ENCODE measurements at regions not wholly inside any gene's neighbourhood (a gene's known extent, or its start where the extent isn't known, plus 50 kb on each side); places are given as distances from the start of the nearest gene placed in this dataset.

GRCh38 chr9:108273988-108274387 lies 581.8 kb downstream of the ACTL7B start:
- TF ChIP-seq CTCF (IDR thresholded peaks at IDR 0.05): no peak
- Histone ChIP-seq H3K36me3 (no peaks in the 10 kb centered on the region), H3K27me3 (no peaks in the 10 kb centered on the region), H3K9me3 (no peaks in the 10 kb centered on the region), H3K4me1 (peaks cover 0 to 7% of the 10 kb centered on the region in 2 donors), H3K4me3 (no peak overlapping the region), H3K27ac (no peak overlapping the region)
- DNase-seq (ENCODE audit: low spot score): no peak

- Histone ChIP-seq H3K36me3 (no peaks in the 10 kb centered on the region), H3K27me3 (no peaks in the 10 kb centered on the region), H3K9me3 (no peaks in the 10 kb centered on the region), H3K4me1 (peaks cover 0 to 7% of the 10 kb centered on the region in 2 donors), H3K27ac (no peak overlapping the region), H3K4me3 (no peak overlapping the region)
- TF ChIP-seq CTCF (IDR thresholded peaks at IDR 0.05): peak; percentile 19 to 72
- peak; percentile 64 for DNase-seq (ENCODE audit: low spot score)
Measured at GRCh38 chr9:108272349-108272899, 583.4 kb downstream of the ACTL7B start.

- DNase-seq (ENCODE audit: low spot score): no peak
- Histone ChIP-seq H3K27ac (no peak overlapping the region), H3K9me3 (no peaks in the 10 kb centered on the region), H3K4me3 (no peak overlapping the region), H3K27me3 (no peaks in the 10 kb centered on the region), H3K36me3 (no peaks in the 10 kb centered on the region), H3K4me1 (peaks cover 0 to 7% of the 10 kb centered on the region in 2 donors)
- no peak for TF ChIP-seq CTCF (IDR thresholded peaks at IDR 0.05)
Measured at GRCh38 chr9:108271646-108272348, 584.0 kb downstream of the ACTL7B start.

DNA sequence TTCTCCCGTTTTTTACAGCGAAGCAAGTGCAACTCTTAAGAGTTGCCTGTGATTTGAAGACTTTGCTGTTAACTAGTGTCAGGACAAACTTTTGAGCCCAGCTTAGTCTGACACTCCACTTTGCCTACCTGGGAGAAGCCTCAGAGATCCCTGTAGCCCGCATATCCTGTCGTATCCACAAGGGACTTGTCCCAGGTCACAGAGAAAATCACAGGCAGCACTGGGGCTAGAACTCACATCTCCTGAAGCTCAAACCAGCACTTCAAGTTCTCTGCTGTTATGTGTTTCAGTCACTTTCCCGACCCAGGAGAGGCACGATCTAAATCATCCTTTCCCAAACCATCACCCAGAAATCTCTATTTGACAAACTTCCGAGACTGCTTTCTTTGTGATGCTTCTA lies 584.5 kb downstream of the ACTL7B start:
- peaks cover 0 to 7% of the 10 kb centered on the region in 2 donors for H3K4me1 ChIP-seq

DNA sequence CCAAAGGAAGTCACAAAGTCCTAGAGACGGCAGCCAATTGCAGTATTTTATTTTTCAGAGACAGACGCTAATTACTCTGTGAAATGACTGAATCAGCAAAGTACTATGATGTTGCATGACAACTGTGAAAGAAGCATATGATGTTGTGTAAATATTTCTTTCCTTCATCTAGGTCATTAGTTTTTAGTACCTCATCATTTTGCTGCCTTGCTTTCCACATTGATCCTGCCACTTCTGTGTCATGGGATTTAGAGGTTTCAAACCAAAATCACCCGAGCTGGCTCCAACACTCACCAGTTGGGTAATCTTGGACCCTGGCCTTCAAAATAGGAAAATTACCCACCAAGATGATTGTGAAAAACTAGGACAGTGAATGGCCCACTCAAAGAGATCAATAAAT lies 585.2 kb downstream of the ACTL7B start:
- H3K36me3 ChIP-seq: no peaks in the 10 kb centered on the region
- DNase-seq (ENCODE audit: low spot score): no peak

More for the DNA sequence above, 584.5 kb downstream of the ACTL7B start:
- Histone ChIP-seq H3K4me3 (no peak overlapping the region), H3K27me3 (no peaks in the 10 kb centered on the region), H3K9me3 (no peaks in the 10 kb centered on the region), H3K27ac (no peak overlapping the region), H3K36me3 (no peaks in the 10 kb centered on the region)
- no peak for DNase-seq (ENCODE audit: low spot score)
- TF ChIP-seq CTCF (IDR thresholded peaks at IDR 0.05): no peak

More for the DNA sequence above, 585.2 kb downstream of the ACTL7B start:
- Histone ChIP-seq H3K27me3 (no peaks in the 10 kb centered on the region), H3K4me3 (no peak overlapping the region), H3K4me1 (peaks cover 0 to 7% of the 10 kb centered on the region in 2 donors), H3K27ac (no peak overlapping the region), H3K9me3 (no peaks in the 10 kb centered on the region)
- no peak for TF ChIP-seq CTCF (IDR thresholded peaks at IDR 0.05)
